ENCODE measurements at regions not wholly inside any gene's neighbourhood (a gene's known extent, or its start where the extent isn't known, plus 50 kb on each side); places are given as distances from the start of the nearest gene placed in this dataset.

DNA sequence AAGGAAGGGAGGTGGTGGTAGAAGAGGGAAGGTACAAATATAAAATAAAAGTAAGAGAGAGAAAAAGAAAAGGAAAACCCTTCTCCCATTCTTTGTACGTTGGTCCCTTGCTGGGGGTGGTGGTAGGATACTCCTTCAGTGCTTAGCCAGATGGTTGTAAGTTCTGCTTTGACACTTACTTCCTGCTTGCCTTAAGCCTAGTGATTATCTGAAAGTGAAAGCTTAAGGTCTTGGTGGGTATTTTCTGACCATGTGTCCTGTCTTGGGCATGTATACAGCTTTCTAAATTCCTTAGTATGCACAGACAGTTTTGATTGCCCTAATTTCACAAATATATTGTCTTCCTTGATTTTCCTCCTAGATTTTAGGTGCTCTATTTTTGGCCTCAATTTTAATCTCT is 314.8 kb downstream of the PCDH17 start:
- peaks cover 5% of the 10 kb centered on the region for H3K9me3 ChIP-seq
- no peaks in the 10 kb centered on the region for H3K4me1 ChIP-seq (ENCODE audit: control insufficient read depth in 1 of 2, low read depth in 2 of 2)
- no peaks in the 10 kb centered on the region for H3K27me3 ChIP-seq (replicated peaks; ENCODE audit: insufficient read depth)
- no peak overlapping the region for H3K4me3 ChIP-seq
- no peaks in the 10 kb centered on the region for H3K36me3 ChIP-seq
- no peak overlapping the region for H3K27ac ChIP-seq
- ATAC-seq (ENCODE audit: insufficient number of reproducible peaks, low FRiP score, low read depth) (no peak), DNase-seq (ENCODE audit: low spot score) (no peak)
- TF ChIP-seq, protein P1, sequence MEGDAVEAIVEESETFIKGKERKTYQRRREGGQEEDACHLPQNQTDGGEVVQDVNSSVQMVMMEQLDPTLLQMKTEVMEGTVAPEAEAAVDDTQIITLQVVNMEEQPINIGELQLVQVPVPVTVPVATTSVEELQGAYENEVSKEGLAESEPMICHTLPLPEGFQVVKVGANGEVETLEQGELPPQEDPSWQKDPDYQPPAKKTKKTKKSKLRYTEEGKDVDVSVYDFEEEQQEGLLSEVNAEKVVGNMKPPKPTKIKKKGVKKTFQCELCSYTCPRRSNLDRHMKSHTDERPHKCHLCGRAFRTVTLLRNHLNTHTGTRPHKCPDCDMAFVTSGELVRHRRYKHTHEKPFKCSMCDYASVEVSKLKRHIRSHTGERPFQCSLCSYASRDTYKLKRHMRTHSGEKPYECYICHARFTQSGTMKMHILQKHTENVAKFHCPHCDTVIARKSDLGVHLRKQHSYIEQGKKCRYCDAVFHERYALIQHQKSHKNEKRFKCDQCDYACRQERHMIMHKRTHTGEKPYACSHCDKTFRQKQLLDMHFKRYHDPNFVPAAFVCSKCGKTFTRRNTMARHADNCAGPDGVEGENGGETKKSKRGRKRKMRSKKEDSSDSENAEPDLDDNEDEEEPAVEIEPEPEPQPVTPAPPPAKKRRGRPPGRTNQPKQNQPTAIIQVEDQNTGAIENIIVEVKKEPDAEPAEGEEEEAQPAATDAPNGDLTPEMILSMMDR (IDR thresholded peaks at IDR 0.05): no peak

DNA sequence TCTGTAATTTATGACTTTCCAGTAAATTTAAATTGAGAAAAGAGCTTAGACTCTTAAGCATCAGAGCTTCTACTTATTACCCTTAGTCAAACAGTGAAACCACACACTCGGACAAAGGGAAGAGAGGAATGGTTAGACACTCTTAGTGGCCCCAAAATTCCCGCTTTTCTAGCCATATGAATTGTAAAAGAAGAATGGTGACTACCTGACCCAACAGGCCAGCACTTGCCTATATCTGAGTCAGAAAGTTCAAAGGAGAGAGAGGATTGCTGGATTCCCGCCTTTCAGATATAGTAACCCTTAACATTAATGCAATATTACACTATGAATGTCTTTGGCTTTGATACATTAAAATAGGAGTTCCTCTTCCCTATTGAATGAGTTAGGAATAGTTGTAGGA is 317.3 kb downstream of the PCDH17 start:
- ATAC-seq (ENCODE audit: insufficient number of reproducible peaks, low FRiP score, low read depth) (no peak), DNase-seq (ENCODE audit: low spot score) (no peak)
- Histone ChIP-seq H3K27ac (no peak overlapping the region), H3K27me3 (replicated peaks; ENCODE audit: insufficient read depth) (no peaks in the 10 kb centered on the region), H3K36me3 (no peaks in the 10 kb centered on the region), H3K4me3 (no peak overlapping the region), H3K9me3 (peaks cover 5% of the 10 kb centered on the region), H3K4me1 (ENCODE audit: control insufficient read depth in 1 of 2, low read depth in 2 of 2) (no peaks in the 10 kb centered on the region)
- TF ChIP-seq, protein P1 (IDR thresholded peaks at IDR 0.05): no peak

DNA sequence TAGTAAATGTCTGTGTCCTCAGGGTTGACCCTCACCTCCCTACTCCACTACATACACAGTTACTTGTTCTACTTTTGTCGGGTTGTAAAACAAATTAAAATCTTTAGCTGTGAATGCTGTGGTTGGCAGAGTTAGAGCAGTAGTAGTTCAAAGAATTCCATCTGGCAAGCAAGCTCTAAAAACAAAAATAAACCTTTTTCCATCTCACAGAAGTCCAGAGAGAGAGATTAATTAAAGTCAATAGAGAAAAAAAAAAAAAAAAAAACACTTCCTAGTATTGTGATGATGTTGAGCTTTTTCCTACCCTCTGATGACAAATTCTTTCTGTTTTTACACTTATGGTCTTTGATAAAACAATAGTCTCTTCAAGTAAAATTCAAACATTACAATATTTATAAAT is 338.4 kb downstream of the PCDH17 start:
- Histone ChIP-seq H3K4me1 (ENCODE audit: control insufficient read depth in 1 of 2, low read depth in 2 of 2) (no peaks in the 10 kb centered on the region), H3K36me3 (no peaks in the 10 kb centered on the region), H3K9me3 (no peaks in the 10 kb centered on the region), H3K27ac (no peak overlapping the region), H3K27me3 (replicated peaks; ENCODE audit: insufficient read depth) (no peaks in the 10 kb centered on the region), H3K4me3 (no peak overlapping the region)
- no peak for DNase-seq (ENCODE audit: low spot score)
- ATAC-seq (ENCODE audit: insufficient number of reproducible peaks, low FRiP score, low read depth): no peak
- TF ChIP-seq, protein P1 (IDR thresholded peaks at IDR 0.05): no peak

DNA sequence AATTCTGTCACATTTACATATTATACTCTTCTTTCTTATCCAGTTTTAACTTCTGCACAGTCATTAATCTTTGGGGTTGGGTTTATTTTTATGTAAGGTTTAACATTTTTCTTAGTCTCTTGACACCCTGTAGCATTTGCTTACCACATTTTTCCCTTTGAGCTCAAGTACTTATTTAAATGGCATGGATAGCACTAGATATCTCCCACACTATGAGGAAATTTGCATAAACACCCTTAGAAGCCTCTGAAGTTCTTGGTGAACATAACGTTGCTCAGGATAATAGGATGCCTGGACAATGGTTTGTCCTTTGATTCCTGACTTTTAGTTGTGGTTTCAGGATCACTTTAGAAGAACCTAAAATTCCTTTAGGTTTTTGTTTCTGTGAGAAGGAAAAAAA is 338.9 kb downstream of the PCDH17 start:
- no peaks in the 10 kb centered on the region for H3K9me3 ChIP-seq
- H3K4me1 ChIP-seq (ENCODE audit: control insufficient read depth in 1 of 2, low read depth in 2 of 2): no peaks in the 10 kb centered on the region
- DNase-seq (ENCODE audit: low spot score) (no peak), ATAC-seq (ENCODE audit: insufficient number of reproducible peaks, low FRiP score, low read depth) (no peak)
- H3K27me3 ChIP-seq (replicated peaks; ENCODE audit: insufficient read depth): no peaks in the 10 kb centered on the region
- no peak overlapping the region for H3K27ac ChIP-seq
- TF ChIP-seq, protein P1 (IDR thresholded peaks at IDR 0.05): no peak
- no peak overlapping the region for H3K4me3 ChIP-seq
- H3K36me3 ChIP-seq: no peaks in the 10 kb centered on the region

DNA sequence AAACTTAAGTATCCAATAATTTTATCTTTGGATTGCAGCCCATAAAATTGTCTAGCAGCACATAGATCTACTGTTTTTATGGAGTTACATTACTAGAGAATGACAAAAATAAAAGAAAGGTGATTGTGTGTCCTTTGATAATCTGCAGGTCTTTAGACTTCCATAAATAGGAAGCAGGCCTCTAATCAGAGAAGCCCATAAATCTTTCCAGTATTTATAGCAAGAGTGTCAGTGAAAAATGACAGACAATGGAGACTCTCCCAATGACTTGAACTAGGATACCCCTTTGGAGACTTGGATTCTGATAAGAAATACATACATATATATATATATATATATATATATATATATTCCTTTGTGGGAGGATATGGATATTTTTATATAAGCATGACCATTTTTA is 351.2 kb downstream of the PCDH17 start:
- no peaks in the 10 kb centered on the region for H3K9me3 ChIP-seq
- no peaks in the 10 kb centered on the region for H3K4me1 ChIP-seq (ENCODE audit: control insufficient read depth in 1 of 2, low read depth in 2 of 2)
- TF ChIP-seq, protein P1 (IDR thresholded peaks at IDR 0.05): no peak
- DNase-seq (ENCODE audit: low spot score): no peak
- ATAC-seq (ENCODE audit: insufficient number of reproducible peaks, low FRiP score, low read depth): no peak
- H3K27ac ChIP-seq: no peak overlapping the region
- H3K36me3 ChIP-seq: no peaks in the 10 kb centered on the region
- no peaks in the 10 kb centered on the region for H3K27me3 ChIP-seq (replicated peaks; ENCODE audit: insufficient read depth)
- no peak overlapping the region for H3K4me3 ChIP-seq

All from thoracic aorta (tissue), 2 donors.